DOHH2 (cell line): ENCODE measurements at regions not wholly inside any gene's neighbourhood (a gene's known extent, or its start where the extent isn't known, plus 50 kb on each side); places are given as distances from the start of the nearest gene placed in this dataset.

Experiments used
- H3F3A ChIP-seq: fragments of 200-600 bp; sonication (generic), shearing (Covaris generic); 2 replicates; pipeline ENCODE4 v1.6.0; 2016; ENCODE audit warnings: antibody characterized with exemption, mild to moderate bottlenecking; ENCODE audit not compliant: control insufficient read depth, insufficient read depth
- H3K27ac ChIP-seq: fragments of 200-600 bp; sonication (generic); 2 replicates; pipeline ENCODE4 v1.5.1; 2014; ENCODE audit warnings: low read depth, mild to moderate bottlenecking, low read length, moderate library complexity
- H3K27me3 ChIP-seq: fragments of 200-600 bp; sonication (generic); 2 replicates; pipeline ENCODE4 v1.6.1; 2014; ENCODE audit warnings: mild to moderate bottlenecking, low read length, mixed read lengths; ENCODE audit not compliant: control insufficient read depth
- H3K36me3 ChIP-seq: fragments of 200-600 bp; sonication (generic); 2 replicates; pipeline ENCODE4 v1.6.1; 2014; ENCODE audit warnings: mild to moderate bottlenecking, low read length, moderate library complexity, mixed read lengths; ENCODE audit not compliant: control insufficient read depth
- H3K4me1 ChIP-seq: fragments of 200-600 bp; sonication (generic); 2 replicates; pipeline ENCODE4 v1.6.1; 2014; ENCODE audit warnings: mild to moderate bottlenecking, low read length, mixed read lengths; ENCODE audit not compliant: control insufficient read depth
- H3K4me2 ChIP-seq: fragments of 200-600 bp; sonication (generic); 2 replicates; pipeline ENCODE4 v1.6.0; 2014; ENCODE audit warnings: mild to moderate bottlenecking, low read length, moderate library complexity
- H3K4me3 ChIP-seq: fragments of 200-600 bp; sonication (generic); 2 replicates; pipeline ENCODE4 v1.5.1; 2014; ENCODE audit warnings: mild to moderate bottlenecking, low read length, mixed read lengths
- H3K79me2 ChIP-seq: fragments of 200-600 bp; sonication (generic); 2 replicates; pipeline ENCODE4 v1.6.1; 2014; ENCODE audit warnings: mild to moderate bottlenecking, low read length, mixed read lengths; ENCODE audit not compliant: control insufficient read depth
- H3K9me2 ChIP-seq: fragments of 200-600 bp; sonication (generic); replicated peaks from 2 replicates; pipeline ENCODE4 v1.6.1; 2014; ENCODE audit warnings: mild to moderate bottlenecking, low read length, mixed read lengths; ENCODE audit not compliant: control insufficient read depth
- H3K9me3 ChIP-seq: fragments of 200-600 bp; sonication (generic); 2 replicates; pipeline ENCODE4 v1.6.1; 2014; ENCODE audit warnings: antibody characterized with exemption, low read length, mixed read lengths; ENCODE audit not compliant: control insufficient read depth, insufficient read depth
- H4K20me1 ChIP-seq: fragments of 200-600 bp; sonication (generic); 2 replicates; pipeline ENCODE4 v1.6.0; 2014; ENCODE audit warnings: low read depth, mild to moderate bottlenecking, antibody characterized with exemption, low read length, moderate library complexity; ENCODE audit not compliant: control insufficient read depth, insufficient read depth
- EZH2phosphoT487 ChIP-seq: fragments of 200-600 bp; sonication (generic); IDR thresholded peaks from 2 replicates; pipeline ENCODE4 v1.6.1; 2017; ENCODE audit warnings: borderline replicate concordance, mild to moderate bottlenecking, antibody characterized with exemption, low read length, moderate library complexity, mixed read lengths
- TF ChIP-seq, protein P1 (sequence below): fragments of 200-600 bp; sonication (generic); IDR thresholded peaks from one replicate; pipeline ENCODE4 v1.5.1; 2014; ENCODE audit warnings: antibody characterized with exemption, mild to moderate bottlenecking, low read depth, low read length; ENCODE audit not compliant: poor library complexity, severe bottlenecking

- Histone ChIP-seq H3K4me1 (no peaks in the 10 kb centered on the region), H3F3A (no peaks in the 10 kb centered on the region), H3K9me2 (no peaks in the 10 kb centered on the region), H3K4me2 (no peak overlapping the region), H3K36me3 (no peaks in the 10 kb centered on the region), H3K79me2 (no peaks in the 10 kb centered on the region), H3K27me3 (no peaks in the 10 kb centered on the region), H4K20me1 (no peaks in the 10 kb centered on the region), H3K27ac (no peak overlapping the region), H3K9me3 (no peaks in the 10 kb centered on the region), H3K4me3 (no peak overlapping the region)
- no peak for TF ChIP-seq EZH2phosphoT487
- TF ChIP-seq, protein P1, sequence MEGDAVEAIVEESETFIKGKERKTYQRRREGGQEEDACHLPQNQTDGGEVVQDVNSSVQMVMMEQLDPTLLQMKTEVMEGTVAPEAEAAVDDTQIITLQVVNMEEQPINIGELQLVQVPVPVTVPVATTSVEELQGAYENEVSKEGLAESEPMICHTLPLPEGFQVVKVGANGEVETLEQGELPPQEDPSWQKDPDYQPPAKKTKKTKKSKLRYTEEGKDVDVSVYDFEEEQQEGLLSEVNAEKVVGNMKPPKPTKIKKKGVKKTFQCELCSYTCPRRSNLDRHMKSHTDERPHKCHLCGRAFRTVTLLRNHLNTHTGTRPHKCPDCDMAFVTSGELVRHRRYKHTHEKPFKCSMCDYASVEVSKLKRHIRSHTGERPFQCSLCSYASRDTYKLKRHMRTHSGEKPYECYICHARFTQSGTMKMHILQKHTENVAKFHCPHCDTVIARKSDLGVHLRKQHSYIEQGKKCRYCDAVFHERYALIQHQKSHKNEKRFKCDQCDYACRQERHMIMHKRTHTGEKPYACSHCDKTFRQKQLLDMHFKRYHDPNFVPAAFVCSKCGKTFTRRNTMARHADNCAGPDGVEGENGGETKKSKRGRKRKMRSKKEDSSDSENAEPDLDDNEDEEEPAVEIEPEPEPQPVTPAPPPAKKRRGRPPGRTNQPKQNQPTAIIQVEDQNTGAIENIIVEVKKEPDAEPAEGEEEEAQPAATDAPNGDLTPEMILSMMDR: no peak
These were observed 186.0 kb upstream of the PLXNA2 start for GRCh38 chr1:208430220-208430619.

DNA sequence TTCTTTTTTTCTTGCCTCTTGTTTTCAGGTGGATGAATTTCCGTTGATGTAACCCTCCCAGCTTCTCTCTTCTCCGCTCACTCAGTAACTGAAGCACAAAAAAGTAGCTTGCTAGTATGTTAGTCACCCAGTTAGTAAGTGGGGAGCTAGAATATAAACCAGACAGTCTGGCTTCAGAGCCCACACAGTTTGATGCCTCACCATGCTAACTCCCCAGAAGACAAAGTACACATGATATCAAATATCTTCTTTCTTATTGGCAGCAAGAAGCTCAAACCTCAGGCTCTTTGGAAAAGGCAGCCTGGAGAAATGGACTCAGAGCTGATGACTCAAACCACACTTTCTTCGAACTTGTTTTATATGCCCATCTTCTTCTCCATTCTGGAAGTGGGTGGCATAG lies 187.5 kb upstream of the PLXNA2 start:
- H3F3A ChIP-seq: no peaks in the 10 kb centered on the region
- H3K9me3 ChIP-seq: no peaks in the 10 kb centered on the region
- H3K9me2 ChIP-seq: no peaks in the 10 kb centered on the region
- H3K79me2 ChIP-seq: no peaks in the 10 kb centered on the region
- H3K27me3 ChIP-seq: no peaks in the 10 kb centered on the region
- no peak overlapping the region for H3K4me3 ChIP-seq
- H3K36me3 ChIP-seq: no peaks in the 10 kb centered on the region
- H4K20me1 ChIP-seq: no peaks in the 10 kb centered on the region
- no peak for TF ChIP-seq EZH2phosphoT487
- TF ChIP-seq, protein P1: no peak
- H3K4me2 ChIP-seq: no peak overlapping the region
- no peaks in the 10 kb centered on the region for H3K4me1 ChIP-seq
- H3K27ac ChIP-seq: no peak overlapping the region

GRCh38 chr1:208432346-208432745 lies 188.2 kb upstream of the PLXNA2 start:
- H3K27me3 ChIP-seq: no peaks in the 10 kb centered on the region
- H3F3A ChIP-seq: no peaks in the 10 kb centered on the region
- no peaks in the 10 kb centered on the region for H3K36me3 ChIP-seq
- no peaks in the 10 kb centered on the region for H3K79me2 ChIP-seq
- H4K20me1 ChIP-seq: no peaks in the 10 kb centered on the region
- no peaks in the 10 kb centered on the region for H3K4me1 ChIP-seq
- no peaks in the 10 kb centered on the region for H3K9me2 ChIP-seq
- H3K27ac ChIP-seq: no peak overlapping the region
- H3K9me3 ChIP-seq: no peaks in the 10 kb centered on the region
- no peak overlapping the region for H3K4me2 ChIP-seq
- TF ChIP-seq, protein P1: no peak
- no peak for TF ChIP-seq EZH2phosphoT487
- no peak overlapping the region for H3K4me3 ChIP-seq

DNA sequence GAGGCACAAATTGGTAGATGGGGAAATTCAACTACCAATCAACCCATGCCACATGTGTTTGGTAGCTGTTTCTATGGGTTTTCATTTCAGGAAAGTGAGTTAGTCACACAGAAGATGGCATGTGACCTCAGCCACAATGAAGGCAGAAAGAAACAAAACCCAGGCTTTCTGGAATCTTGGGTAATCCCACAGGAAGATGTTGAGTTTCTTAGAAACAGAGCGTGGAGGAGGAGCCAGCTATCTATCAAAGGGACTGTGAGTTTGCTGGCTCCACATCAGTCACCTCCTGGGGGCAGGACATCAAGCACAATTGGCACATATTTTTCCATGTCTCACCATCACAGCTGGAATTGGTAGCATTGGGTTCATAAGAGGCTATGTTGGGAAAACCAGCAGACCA lies 188.9 kb upstream of the PLXNA2 start:
- H3F3A ChIP-seq: no peaks in the 10 kb centered on the region
- H3K4me1 ChIP-seq: no peaks in the 10 kb centered on the region
- no peaks in the 10 kb centered on the region for H4K20me1 ChIP-seq
- no peak overlapping the region for H3K4me3 ChIP-seq
- TF ChIP-seq EZH2phosphoT487: no peak
- TF ChIP-seq, protein P1: no peak
- H3K36me3 ChIP-seq: no peaks in the 10 kb centered on the region
- no peak overlapping the region for H3K27ac ChIP-seq
- no peaks in the 10 kb centered on the region for H3K79me2 ChIP-seq
- H3K27me3 ChIP-seq: no peaks in the 10 kb centered on the region
- no peaks in the 10 kb centered on the region for H3K9me2 ChIP-seq
- H3K4me2 ChIP-seq: no peak overlapping the region
- H3K9me3 ChIP-seq: no peaks in the 10 kb centered on the region
